Neutrophil (primary cell): ENCODE measurements at regions not wholly inside any gene's neighbourhood (a gene's known extent, or its start where the extent isn't known, plus 50 kb on each side); places are given as distances from the start of the nearest gene placed in this dataset.

Source experiments
- H3K27ac ChIP-seq: fragments of 200-600 bp; sonication (generic); 2 replicates; pipeline ENCODE4 v1.5.1; 2016; ENCODE audit warnings: mild to moderate bottlenecking, moderate library complexity
- H3K27me3 ChIP-seq: fragments of 200-600 bp; sonication (generic); 2 replicates; pipeline ENCODE4 v1.6.0; 2016; ENCODE audit warnings: mild to moderate bottlenecking
- H3K36me3 ChIP-seq: fragments of 200-600 bp; sonication (generic); 2 replicates; pipeline ENCODE4 v1.5.1; 2017
- H3K4me1 ChIP-seq, 2 experiments: fragments of 200-600 bp in 1 of 2; sonication (generic) in 1 of 2; 1 replicate in 1 of 2; 2 replicates in 1 of 2; pipeline versions ENCODE4 v1.5.1 to v1.6.1; 2013 to 2016; ENCODE audit warnings: low read depth in 1 of 2, low read length in 1 of 2, mild to moderate bottlenecking in 1 of 2, moderate library complexity in 1 of 2; ENCODE audit not compliant: control insufficient read depth in 1 of 2, insufficient read depth in 1 of 2
- H3K4me3 ChIP-seq, 2 experiments: fragments of 200-600 bp in 1 of 2; sonication (generic) in 1 of 2; 1 replicate in 1 of 2; 2 replicates in 1 of 2; pipeline ENCODE4 v1.5.1; 2013 to 2016; ENCODE audit warnings: low read depth in 1 of 2, low read length in 1 of 2, mild to moderate bottlenecking in 1 of 2, moderate library complexity in 1 of 2
- H3K9me3 ChIP-seq: fragments of 200-600 bp; sonication (generic); 2 replicates; pipeline ENCODE4 v1.5.1; 2016
- CTCF ChIP-seq: fragments of 200-600 bp; sonication (generic); IDR thresholded peaks from 2 replicates; pipeline ENCODE4 v1.5.1; 2016; ENCODE audit warnings: antibody characterized with exemption

- H3K27me3 ChIP-seq, result peaks cover 42% of the 10 kb centered on the region
- H3K4me3 ChIP-seq, result peak overlapping the region; percentile 12 to 26
- H3K4me1 ChIP-seq, result peaks cover 47 to 65% of the 10 kb centered on the region in 2 experiments
- H3K9me3 ChIP-seq, result no peaks in the 10 kb centered on the region
- H3K36me3 ChIP-seq, result no peaks in the 10 kb centered on the region
- TF ChIP-seq CTCF, result no peak
- H3K27ac ChIP-seq, result peak overlapping the region; percentile 70
These were observed 93.0 kb upstream of the MAFB start for GRCh38 chr20:40782043-40782368.

GRCh38 chr20:40785346-40785745 is 96.3 kb upstream of the MAFB start:
- Histone ChIP-seq H3K4me1 (peaks cover 27 to 32% of the 10 kb centered on the region in 2 experiments), H3K36me3 (no peaks in the 10 kb centered on the region), H3K27me3 (peaks cover 72% of the 10 kb centered on the region), H3K4me3 (no peak overlapping the region), H3K9me3 (no peaks in the 10 kb centered on the region), H3K27ac (no peak overlapping the region)
- TF ChIP-seq CTCF, result no peak

- H3K36me3 ChIP-seq, result no peaks in the 10 kb centered on the region
- no peaks in the 10 kb centered on the region for H3K9me3 ChIP-seq
- H3K4me3 ChIP-seq, result no peak overlapping the region
- H3K27me3 ChIP-seq, result peaks cover 82% of the 10 kb centered on the region
- H3K27ac ChIP-seq, result no peak overlapping the region
- no peak for TF ChIP-seq CTCF
- peaks cover 17 to 23% of the 10 kb centered on the region in 2 experiments for H3K4me1 ChIP-seq
These were observed 97.3 kb upstream of the MAFB start for GRCh38 chr20:40786336-40786735.

- TF ChIP-seq CTCF, result no peak
- no peaks in the 10 kb centered on the region for H3K36me3 ChIP-seq
- no peak overlapping the region for H3K27ac ChIP-seq
- H3K27me3 ChIP-seq, result peaks cover 98% of the 10 kb centered on the region
- peaks cover under 1 to 6% of the 10 kb centered on the region in 2 experiments for H3K4me1 ChIP-seq
- H3K9me3 ChIP-seq, result no peaks in the 10 kb centered on the region
- H3K4me3 ChIP-seq, result no peak overlapping the region
These were observed 98.9 kb upstream of the MAFB start for GRCh38 chr20:40787941-40788340.

GRCh38 chr20:40797425-40797824 is 108.4 kb upstream of the MAFB start:
- Histone ChIP-seq H3K36me3 (no peaks in the 10 kb centered on the region), H3K27ac (no peak overlapping the region), H3K27me3 (peaks cover 75% of the 10 kb centered on the region), H3K9me3 (no peaks in the 10 kb centered on the region), H3K4me3 (no peak overlapping the region), H3K4me1 (no peaks in the 10 kb centered on the region)
- TF ChIP-seq CTCF, result no peak

GRCh38 chr20:40798066-40798465 is 109.0 kb upstream of the MAFB start:
- H3K27ac ChIP-seq, result no peak overlapping the region
- H3K36me3 ChIP-seq, result no peaks in the 10 kb centered on the region
- peaks cover 75% of the 10 kb centered on the region for H3K27me3 ChIP-seq
- H3K4me1 ChIP-seq, result no peaks in the 10 kb centered on the region
- no peaks in the 10 kb centered on the region for H3K9me3 ChIP-seq
- no peak for TF ChIP-seq CTCF
- no peak overlapping the region for H3K4me3 ChIP-seq
